WTC11 (cell line): ENCODE measurements at regions not wholly inside any gene's neighbourhood (a gene's known extent, or its start where the extent isn't known, plus 50 kb on each side); places are given as distances from the start of the nearest gene placed in this dataset.

ENCODE experiments used
- ATAC-seq: fragments of 200-7000 bp; cut with Tn5 transposase; 2 replicates; pipeline ENCODE4 v1.10.0; 2021; ENCODE audit warnings: mild to moderate bottlenecking, moderate library complexity
- CTCF ChIA-PET: fragments of 300-600 bp; sonication (Branson Sonifier 250); formaldehyde crosslinking; loops from one replicate; lab custom pipeline; 2021; ENCODE audit warnings: antibody characterized with exemption; lab: Charles Lee
- POLR2A ChIA-PET: fragments of 350-600 bp; sonication (Branson Sonifier 250); formaldehyde crosslinking; loops from one replicate; lab custom pipeline; 2021; ENCODE audit warnings: antibody characterized with exemption; lab: Charles Lee
- DNase-seq: peaks from one replicate; pipeline ENCODE4 v3.0.0; 2021; ENCODE audit warnings: low spot score
- H3K27ac Mint-ChIP-seq: 2 replicates; pipeline ENCODE4 v1.8.0; 2021; ENCODE audit warnings: mixed read lengths
- H3K27me3 Mint-ChIP-seq: 2 replicates; pipeline ENCODE4 v1.8.0; 2021; ENCODE audit warnings: low read depth, mild to moderate bottlenecking, moderate library complexity, mixed read lengths
- H3K36me3 Mint-ChIP-seq: 2 replicates; pipeline ENCODE4 v1.8.0; 2021; ENCODE audit warnings: mixed read lengths
- H3K4me1 Mint-ChIP-seq: 2 replicates; pipeline ENCODE4 v1.8.0; 2022; ENCODE audit warnings: mixed read lengths
- H3K4me3 Mint-ChIP-seq: 2 replicates; pipeline ENCODE4 v1.8.0; 2021; ENCODE audit warnings: mild to moderate bottlenecking, moderate library complexity, mixed read lengths
- H3K9me3 Mint-ChIP-seq: 2 replicates; pipeline ENCODE4 v1.8.0; 2021; ENCODE audit warnings: mixed read lengths
- ATF2 ChIP-seq: sonication (generic); formaldehyde crosslinking; IDR thresholded peaks from 2 replicates; pipeline ENCODE4 v1.8.1; 2022; ENCODE audit warnings: low read depth, missing genetic modification reagents, borderline replicate concordance
- ATF6 ChIP-seq: sonication (generic); formaldehyde crosslinking; IDR thresholded peaks from 2 replicates; pipeline ENCODE4 v1.8.1; 2023; ENCODE audit warnings: mild to moderate bottlenecking, missing genetic modification reagents
- CBFB ChIP-seq: sonication (generic); formaldehyde crosslinking; IDR thresholded peaks from 2 replicates; pipeline ENCODE4 v1.8.1; 2022; ENCODE audit warnings: mild to moderate bottlenecking, low read depth, missing genetic modification reagents
- CREB1 ChIP-seq: sonication (generic); formaldehyde crosslinking; IDR thresholded peaks from 2 replicates; pipeline ENCODE4 v1.8.0; 2023; ENCODE audit warnings: mild to moderate bottlenecking, missing genetic modification reagents
- CTCF ChIP-seq: fragments of 200-600 bp; IDR thresholded peaks from 2 replicates; pipeline ENCODE4 v1.8.0; 2022; ENCODE audit warnings: antibody characterized with exemption
- E2F1 ChIP-seq: sonication (generic); formaldehyde crosslinking; IDR thresholded peaks from 2 replicates; pipeline ENCODE4 v1.8.0; 2022; ENCODE audit warnings: mild to moderate bottlenecking, missing genetic modification reagents
- ESRRA ChIP-seq: sonication (generic); formaldehyde crosslinking; IDR thresholded peaks from 2 replicates; pipeline ENCODE4 v1.8.1; 2022; ENCODE audit warnings: mild to moderate bottlenecking, missing genetic modification reagents, borderline replicate concordance
- GABPB1 ChIP-seq: sonication (generic); formaldehyde crosslinking; IDR thresholded peaks from 2 replicates; pipeline ENCODE4 v1.8.1; 2023; ENCODE audit warnings: mild to moderate bottlenecking, missing genetic modification reagents
- GTF2I ChIP-seq: fragments of 250-450 bp; sonication (Bioruptor Pico); conservative IDR thresholded peaks from 2 replicates; pipeline ENCODE4 v1.4.0; 2021; ENCODE audit warnings: mild to moderate bottlenecking
- IRF2 ChIP-seq: sonication (generic); formaldehyde crosslinking; IDR thresholded peaks from 2 replicates; pipeline ENCODE4 v1.8.0; 2022; ENCODE audit warnings: low read depth, missing genetic modification reagents, borderline replicate concordance
- KAT7 ChIP-seq: sonication (generic); formaldehyde crosslinking; IDR thresholded peaks from 2 replicates; pipeline ENCODE4 v1.8.1; 2023; ENCODE audit warnings: missing genetic modification reagents, mild to moderate bottlenecking, borderline replicate concordance
- NFE2L1 ChIP-seq: sonication (generic); formaldehyde crosslinking; IDR thresholded peaks from 2 replicates; pipeline ENCODE4 v1.8.1; 2023; ENCODE audit warnings: missing genetic modification reagents
- OVOL2 ChIP-seq: fragments of 250-450 bp; sonication (Bioruptor Pico); IDR thresholded peaks from 2 replicates; pipeline ENCODE4 v1.9.0; 2021; ENCODE audit warnings: mild to moderate bottlenecking, borderline replicate concordance
- SMAD3 ChIP-seq: sonication (generic); formaldehyde crosslinking; IDR thresholded peaks from 2 replicates; pipeline ENCODE4 v1.8.0; 2022; ENCODE audit warnings: missing genetic modification reagents, mild to moderate bottlenecking, borderline replicate concordance
- SMAD4 ChIP-seq: sonication (generic); formaldehyde crosslinking; IDR thresholded peaks from 2 replicates; pipeline ENCODE4 v1.8.0; 2022; ENCODE audit warnings: mild to moderate bottlenecking, missing genetic modification reagents
- STAT6 ChIP-seq: sonication (generic); formaldehyde crosslinking; conservative IDR thresholded peaks from 2 replicates; pipeline ENCODE4 v1.8.1; 2023; ENCODE audit warnings: mild to moderate bottlenecking, low read depth, missing genetic modification reagents, moderate library complexity
- TP53 ChIP-seq: sonication (generic); formaldehyde crosslinking; IDR thresholded peaks from 2 replicates; pipeline ENCODE4 v1.8.1; 2023; ENCODE audit warnings: mild to moderate bottlenecking, missing genetic modification reagents
- USF2 ChIP-seq: sonication (generic); formaldehyde crosslinking; IDR thresholded peaks from 2 replicates; pipeline ENCODE4 v1.8.1; 2023; ENCODE audit warnings: mild to moderate bottlenecking, missing genetic modification reagents, moderate library complexity
- ZNF281 ChIP-seq: sonication (generic); formaldehyde crosslinking; IDR thresholded peaks from 2 replicates; pipeline ENCODE4 v1.8.0; 2023; ENCODE audit warnings: mild to moderate bottlenecking, missing genetic modification reagents
- ZNF396 ChIP-seq: fragments of 250-450 bp; sonication (Bioruptor Pico); IDR thresholded peaks from 2 replicates; pipeline ENCODE4 v1.8.0; 2021; ENCODE audit warnings: mild to moderate bottlenecking, moderate library complexity, borderline replicate concordance
- ZNF416 ChIP-seq: fragments of 250-450 bp; sonication (Bioruptor Pico); IDR thresholded peaks from 2 replicates; pipeline ENCODE4 v1.9.0; 2021; ENCODE audit warnings: mild to moderate bottlenecking, inconsistent platforms

GRCh38 chr6:22151892-22152291, 144.9 kb downstream of the PRL start:
- Mint-ChIP-seq H3K27ac (no peak overlapping the region), H3K9me3 (no peaks in the 10 kb centered on the region), H3K36me3 (no peaks in the 10 kb centered on the region), H3K4me3 (no peak overlapping the region), H3K27me3 (no peaks in the 10 kb centered on the region), H3K4me1 (peaks cover 40% of the 10 kb centered on the region)
- DNase-seq: no peak
- ChIA-PET POLR2A (no interaction called here), CTCF (no interaction called here)
- TF ChIP-seq ZNF416: no peak
- TF ChIP-seq OVOL2 (CRISPR knock-in tag): no peak
- TF ChIP-seq IRF2: no peak
- TF ChIP-seq GABPB1: no peak
- no peak for TF ChIP-seq CREB1
- TF ChIP-seq ZNF281: no peak
- no peak for TF ChIP-seq CTCF
- TF ChIP-seq STAT6 (CRISPR knock-in tag): no peak
- TF ChIP-seq KAT7 (CRISPR knock-in tag): no peak
- no peak for TF ChIP-seq ESRRA (CRISPR knock-in tag)
- TF ChIP-seq CBFB (CRISPR knock-in tag): no peak
- TF ChIP-seq ATF6: no peak
- no peak for TF ChIP-seq SMAD3 (CRISPR knock-in tag)
- no peak for ATAC-seq

GRCh38 chr6:22152841-22153240, 144.0 kb downstream of the PRL start:
- DNase-seq: no peak
- H3K4me3 Mint-ChIP-seq: no peak overlapping the region
- no peak for ATAC-seq
- no peaks in the 10 kb centered on the region for H3K27me3 Mint-ChIP-seq
- H3K4me1 Mint-ChIP-seq: peaks cover 31% of the 10 kb centered on the region
- CTCF ChIA-PET: no interaction called here
- no peak overlapping the region for H3K27ac Mint-ChIP-seq
- no peaks in the 10 kb centered on the region for H3K9me3 Mint-ChIP-seq
- POLR2A ChIA-PET: no interaction called here
- no peaks in the 10 kb centered on the region for H3K36me3 Mint-ChIP-seq
- TF ChIP-seq KAT7 (CRISPR knock-in tag): no peak
- TF ChIP-seq USF2: no peak
- no peak for TF ChIP-seq GTF2I (CRISPR knock-in tag)
- no peak for TF ChIP-seq ATF2 (CRISPR knock-in tag)
- no peak for TF ChIP-seq NFE2L1
- TF ChIP-seq ZNF396 (CRISPR knock-in tag): no peak
- TF ChIP-seq ESRRA (CRISPR knock-in tag): no peak
- TF ChIP-seq SMAD4: no peak
- no peak for TF ChIP-seq TP53 (CRISPR knock-in tag)
- no peak for TF ChIP-seq E2F1 (CRISPR knock-in tag)
- TF ChIP-seq ZNF416: no peak
- no peak for TF ChIP-seq GABPB1
